GM19452 (cell line): ENCODE measurements at regions not wholly inside any gene's neighbourhood (a gene's known extent, or its start where the extent isn't known, plus 50 kb on each side); places are given as distances from the start of the nearest gene placed in this dataset.
"Not testable (repeated sequence)": the region's sequence is repeated elsewhere in the genome, so short reads cannot be mapped to it uniquely, and the experiment has no call there.

Experiments
- ATAC-seq: cut with Tn5 transposase; IDR thresholded peaks from one replicate; pipeline ENCODE4 v1.9.1; 2021; ENCODE audit not compliant: unreplicated experiment

DNA sequence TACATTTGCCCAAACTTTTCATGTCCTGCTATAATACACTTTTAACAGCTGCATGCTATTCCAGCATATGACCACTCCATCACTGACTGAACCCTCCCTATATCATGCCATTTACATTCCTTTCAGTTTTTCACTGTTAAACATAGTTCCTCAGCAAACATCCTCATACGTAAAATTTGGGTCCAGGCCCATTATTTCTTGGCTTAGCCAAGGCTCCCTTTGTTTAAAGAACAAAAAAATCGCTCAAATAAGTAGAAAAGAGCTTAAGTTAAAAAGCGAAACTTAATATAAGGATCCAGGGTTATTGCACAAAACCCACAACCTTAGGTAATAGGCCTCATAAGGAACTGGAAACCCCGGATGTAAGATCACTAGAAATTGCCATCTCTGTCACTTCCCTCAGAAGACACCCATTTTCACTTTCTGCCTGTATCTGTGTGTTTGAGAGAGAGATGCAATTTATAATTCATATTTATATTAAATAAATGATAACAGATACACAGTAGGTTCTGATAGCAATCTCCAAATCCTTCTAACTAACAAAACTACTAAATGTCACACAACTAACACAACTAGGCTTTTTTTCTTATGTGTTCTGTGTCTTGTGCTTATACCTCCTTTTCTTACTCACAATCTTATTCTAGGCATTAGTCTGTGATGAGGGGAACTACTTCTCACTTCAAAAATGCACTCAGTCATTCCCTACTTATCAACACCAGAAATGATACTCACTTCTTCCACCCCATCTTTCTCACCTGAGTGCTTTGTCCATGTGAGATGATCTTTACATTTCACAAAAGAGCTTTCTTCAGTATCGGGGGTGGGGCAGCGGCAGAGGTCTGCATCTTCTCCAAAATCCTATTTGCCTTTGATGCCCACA lies 59.9 kb upstream of the FAM241A start:
- ATAC-seq: no peak

- ATAC-seq: no peak
Measured at GRCh38 chr4:112086036-112086434, 59.2 kb upstream of the FAM241A start.

GRCh38 chr4:112086661-112087060 lies 58.6 kb upstream of the FAM241A start:
- not testable (repeated sequence) for ATAC-seq

GRCh38 chr4:112092330-112092729 lies 52.9 kb upstream of the FAM241A start:
- ATAC-seq: not testable (repeated sequence)

GRCh38 chr4:112093636-112094202 lies 51.5 kb upstream of the FAM241A start:
- no peak for ATAC-seq

DNA sequence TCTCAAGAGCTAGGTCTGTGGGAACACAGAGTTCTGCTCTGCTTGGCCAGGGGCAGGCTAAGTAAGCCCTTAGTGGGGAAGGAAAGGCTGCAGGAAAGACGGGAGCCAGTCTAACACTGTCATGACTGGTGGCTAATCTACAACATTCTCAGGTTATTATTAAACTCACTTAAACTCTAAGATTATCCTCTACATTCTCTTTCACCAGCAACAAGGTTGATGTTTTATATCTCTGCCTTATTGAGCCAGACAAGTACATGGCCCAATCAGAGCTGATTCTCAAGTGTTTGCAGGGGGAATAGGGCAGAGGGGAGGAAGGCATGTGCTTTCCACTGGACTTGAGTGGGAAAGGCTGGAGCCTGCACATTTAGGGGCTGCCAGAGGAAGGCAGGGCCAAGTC lies 50.9 kb upstream of the FAM241A start:
- no peak for ATAC-seq
